AG09319 (cell line): ENCODE measurements at regions not wholly inside any gene's neighbourhood (a gene's known extent, or its start where the extent isn't known, plus 50 kb on each side); places are given as distances from the start of the nearest gene placed in this dataset.

Experiments
- DNase-seq: peaks from one replicate; pipeline ENCODE4 v3.0.0-alpha.2; 2010; ENCODE audit warnings: low read depth; ENCODE audit errors: extremely low read depth
- CTCF ChIP-seq: IDR thresholded peaks from 2 replicates; pipeline ENCODE4 v1.5.1; 2011; ENCODE audit warnings: low read depth, mild to moderate bottlenecking, inconsistent platforms, low read length, moderate library complexity

DNA sequence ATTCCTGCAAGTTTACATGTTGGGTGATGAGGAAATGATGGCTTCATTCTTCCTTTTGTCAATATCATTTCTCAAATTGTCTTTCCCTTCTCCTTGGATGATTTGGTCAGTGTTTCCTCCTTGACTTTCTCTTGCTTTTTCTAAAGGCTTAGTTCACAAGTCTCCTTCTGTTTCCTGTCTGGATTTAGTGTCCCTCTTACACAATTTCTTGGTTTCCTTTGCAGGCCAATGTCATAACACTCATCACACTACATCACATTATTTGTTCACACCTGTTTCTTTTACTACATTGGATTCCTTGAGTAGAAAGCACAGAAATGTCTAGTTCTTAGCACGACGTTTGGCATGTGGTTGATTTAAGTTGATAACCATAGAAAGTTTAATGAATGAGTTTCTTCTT, 490.7 kb downstream of the TDRD3 start:
- no peak for DNase-seq
- TF ChIP-seq CTCF = no peak

GRCh38 chr13:60881507-60881906, 484.5 kb downstream of the TDRD3 start:
- DNase-seq = no peak
- no peak for TF ChIP-seq CTCF

DNA sequence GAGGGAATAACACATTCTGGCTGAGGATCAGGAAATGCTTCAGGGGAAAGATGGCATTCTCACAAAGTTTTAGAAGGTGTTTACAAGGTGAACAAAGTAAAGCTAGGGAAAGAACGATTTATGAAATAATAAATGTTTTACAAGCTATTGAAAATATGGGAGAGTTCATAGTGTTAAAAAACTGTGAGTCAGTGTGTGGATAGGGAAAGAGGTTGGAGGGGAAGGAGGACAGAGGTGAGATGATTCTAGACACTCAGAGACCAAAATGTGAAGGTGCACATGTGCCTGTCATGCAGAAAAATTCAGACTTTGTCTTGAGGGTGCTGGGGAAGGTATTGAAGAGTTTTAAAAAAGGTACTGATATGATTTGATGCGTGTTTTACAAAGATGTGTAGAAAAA, 476.1 kb downstream of the TDRD3 start:
- no peak for TF ChIP-seq CTCF
- DNase-seq = no peak

- no peak for TF ChIP-seq CTCF
- no peak for DNase-seq
Measured at GRCh38 chr13:60869941-60870613, 473.1 kb downstream of the TDRD3 start.

DNA sequence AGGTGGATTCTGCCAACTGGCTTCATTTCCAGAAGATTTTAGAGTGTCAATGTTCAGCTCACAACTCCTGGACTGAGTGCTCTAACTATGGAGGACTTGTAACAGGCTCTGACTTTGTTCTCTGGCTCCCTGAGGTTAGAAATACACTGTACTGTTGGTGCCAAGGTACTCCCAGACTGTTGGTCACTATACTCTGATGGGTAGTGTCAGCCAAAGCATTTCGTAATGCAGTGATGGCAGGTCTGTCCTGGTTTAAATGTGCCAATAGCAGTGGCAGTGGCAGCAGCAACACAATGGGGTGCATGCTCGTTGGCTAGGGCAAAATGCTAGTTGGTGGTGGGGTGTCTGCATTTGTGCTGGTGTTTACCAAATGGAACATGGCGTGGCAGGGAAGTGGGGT, 472.2 kb downstream of the TDRD3 start:
- no peak for TF ChIP-seq CTCF
- DNase-seq = no peak

DNA sequence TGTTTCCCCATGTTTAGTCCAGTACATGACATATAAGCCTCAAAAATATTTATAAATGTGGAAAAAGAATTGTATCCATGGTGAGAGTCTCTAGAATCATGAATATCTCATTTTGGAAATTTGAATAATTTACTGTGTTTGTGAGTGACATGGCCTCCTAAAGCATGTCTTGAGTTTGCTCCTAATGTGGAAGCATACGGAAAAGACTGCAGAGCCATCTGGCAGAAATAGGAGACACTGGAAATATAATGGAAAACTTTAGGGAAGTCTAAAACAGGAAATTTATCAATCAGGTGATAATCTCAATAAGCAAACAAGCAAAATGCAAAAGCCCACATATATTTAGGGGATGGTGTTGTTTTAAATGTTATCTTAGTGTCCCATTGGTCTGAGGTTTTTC, 465.0 kb downstream of the TDRD3 start:
- no peak for DNase-seq
- no peak for TF ChIP-seq CTCF

GRCh38 chr13:60857698-60858097, 460.7 kb downstream of the TDRD3 start:
- no peak for DNase-seq
- TF ChIP-seq CTCF = no peak
